HG02885 (cell line): ENCODE measurements at regions not wholly inside any gene's neighbourhood (a gene's known extent, or its start where the extent isn't known, plus 50 kb on each side); places are given as distances from the start of the nearest gene placed in this dataset.
A peak's percentile ranks its signal among the peaks of the same experiment; 100 is the strongest.

Experiments used
- ATAC-seq: cut with Tn5 transposase; IDR thresholded peaks from one replicate; pipeline ENCODE4 v1.9.1; 2021; ENCODE audit warnings: mild to moderate bottlenecking; ENCODE audit not compliant: unreplicated experiment, poor library complexity

- ATAC-seq: no peak
Observed at GRCh38 chr1:185585770-185586169, 148.4 kb upstream of the HMCN1 start.

GRCh38 chr1:185581961-185582725, 152.0 kb upstream of the HMCN1 start:
- ATAC-seq: no peak

GRCh38 chr1:185581020-185581419, 153.2 kb upstream of the HMCN1 start:
- ATAC-seq: no peak

GRCh38 chr1:185578293-185578692, 155.9 kb upstream of the HMCN1 start:
- no peak for ATAC-seq

- ATAC-seq: no peak
Observed at GRCh38 chr1:185574139-185574875, 159.9 kb upstream of the HMCN1 start.

- no peak for ATAC-seq
Observed at GRCh38 chr1:185573677-185574076, 160.5 kb upstream of the HMCN1 start.

GRCh38 chr1:185573162-185573561, 161.0 kb upstream of the HMCN1 start:
- ATAC-seq: no peak

GRCh38 chr1:185570962-185571361, 163.2 kb upstream of the HMCN1 start:
- ATAC-seq: no peak

GRCh38 chr1:185568155-185569123, 165.8 kb upstream of the HMCN1 start:
- no peak for ATAC-seq

GRCh38 chr1:185567440-185567839, 166.8 kb upstream of the HMCN1 start:
- no peak for ATAC-seq

GRCh38 chr1:185566995-185567394, 167.2 kb upstream of the HMCN1 start:
- ATAC-seq: no peak

GRCh38 chr1:185565302-185565701, 168.9 kb upstream of the HMCN1 start:
- ATAC-seq: no peak

- no peak for ATAC-seq
Observed at GRCh38 chr1:185564816-185565215, 169.4 kb upstream of the HMCN1 start.

GRCh38 chr1:185562461-185563359, 171.5 kb upstream of the HMCN1 start:
- no peak for ATAC-seq

GRCh38 chr1:185561629-185562028, 172.6 kb upstream of the HMCN1 start:
- ATAC-seq: no peak

GRCh38 chr1:185560760-185561159, 173.4 kb upstream of the HMCN1 start:
- ATAC-seq: no peak

- peak; percentile 97 for ATAC-seq
Observed at GRCh38 chr1:185559684-185560331, 174.4 kb upstream of the HMCN1 start.

GRCh38 chr1:185559151-185559550, 175.0 kb upstream of the HMCN1 start:
- no peak for ATAC-seq

- no peak for ATAC-seq
Observed at GRCh38 chr1:185556561-185556960, 177.6 kb upstream of the HMCN1 start.
